ENCODE measurements at regions not wholly inside any gene's neighbourhood (a gene's known extent, or its start where the extent isn't known, plus 50 kb on each side); places are given as distances from the start of the nearest gene placed in this dataset.
A peak's percentile ranks its signal among the peaks of the same experiment; 100 is the strongest.

GRCh38 chr6:56739836-56740815 is 97.4 kb upstream of the DST start:
- no peak overlapping the region for H2BK12ac ChIP-seq (ENCODE audit: insufficient read length, low read depth, low read length)
- no peak overlapping the region for H4K5ac ChIP-seq (ENCODE audit: insufficient read length, low read depth, low read length)
- H3K4me1 ChIP-seq (ENCODE audit: insufficient read depth, low read length), result peaks cover 7% of the 10 kb centered on the region; the same call in 1 of the 2 replicates
- H3K23me2 ChIP-seq (ENCODE audit: insufficient read length, low read depth, low read length, poor library complexity, severe bottlenecking), result no peaks in the 10 kb centered on the region
- H3K14ac ChIP-seq (ENCODE audit: insufficient read depth, low read length), result no peak overlapping the region
- H3K56ac ChIP-seq (ENCODE audit: insufficient read length, low read depth, low read length), result no peak overlapping the region
- no peak overlapping the region for H3K23ac ChIP-seq (ENCODE audit: insufficient read length, low read depth, low read length)
- H3K4ac ChIP-seq (ENCODE audit: low read depth, low read length), result no peak overlapping the region
- H3K79me2 ChIP-seq (ENCODE audit: insufficient read depth, low read length), result peaks cover 26% of the 10 kb centered on the region; the same call in 1 of the 2 replicates
- no peak overlapping the region for H2AK5ac ChIP-seq (ENCODE audit: insufficient read length, low read length)
- H4K8ac ChIP-seq (replicated peaks; ENCODE audit: insufficient read length, low read depth, low read length), result no peak overlapping the region
- no peak for DNase-seq
- H2BK15ac ChIP-seq (ENCODE audit: low read depth, low read length), result no peak overlapping the region
- peaks cover 0 to 3% (median 3%) of the 10 kb centered on the region in 3 experiments; a peak in 3 of 7 replicates for H3K36me3 Mint-ChIP-seq (ENCODE audit: insufficient read depth in 1 of 3, low read depth in 3 of 3)
- H2BK120ac ChIP-seq (ENCODE audit: low read depth, low read length, poor library complexity, severe bottlenecking), result no peak overlapping the region
- H3K9me3 Mint-ChIP-seq, result no peaks in the 10 kb centered on the region
- H3K4me1 Mint-ChIP-seq, result peaks cover 49 to 50% of the 10 kb centered on the region in 2 experiments
- H4K91ac ChIP-seq (ENCODE audit: insufficient read length, low read depth, low read length), result no peak overlapping the region
- H4K20me1 ChIP-seq (ENCODE audit: control insufficient read depth, insufficient read depth, insufficient read length), result no peaks in the 10 kb centered on the region
- H3K4me3 Mint-ChIP-seq, result no peak overlapping the region
- no peak for TF ChIP-seq CTCF (conservative IDR thresholded peaks at IDR 0.05)
- no peak overlapping the region for H2AFZ ChIP-seq (ENCODE audit: low read length)
- H3T11ph ChIP-seq (ENCODE audit: low read length), result no peak overlapping the region
- H2BK20ac ChIP-seq (ENCODE audit: low read depth, low read length, poor library complexity, severe bottlenecking), result no peak overlapping the region
- H3K18ac ChIP-seq (ENCODE audit: insufficient read length, low read depth, low read length), result no peak overlapping the region
- H3K27me3 ChIP-seq (ENCODE audit: insufficient read depth, low read length), result no peaks in the 10 kb centered on the region
- no CpG with 5 or more reads among the region's 8 CpGs for WGBS (ENCODE audit: extremely low coverage, insufficient read length, low lambda C conversion rate)
- no peaks in the 10 kb centered on the region for H3K79me1 ChIP-seq (ENCODE audit: insufficient read depth, low read depth, low read length, poor library complexity, severe bottlenecking)
- H2BK5ac ChIP-seq (ENCODE audit: insufficient read length, low read length), result no peak overlapping the region
- H3K27ac Mint-ChIP-seq, result peak overlapping the region in 1 of 3 experiments; percentile 28; a peak in 2 of 7 replicates
- H3K9ac ChIP-seq (ENCODE audit: extremely low read depth, insufficient read length, low read length), result no peak overlapping the region
- no peak overlapping the region for H3K27ac ChIP-seq (ENCODE audit: insufficient read length, low read depth, low read length)
- H3K4me2 ChIP-seq (ENCODE audit: insufficient read depth, insufficient read length, low read length), result no peak overlapping the region
- no peaks in the 10 kb centered on the region for H3K9me3 ChIP-seq (ENCODE audit: control insufficient read depth, low read depth, low read length)
- H3K27me3 Mint-ChIP-seq (ENCODE audit: low read depth), result no peaks in the 10 kb centered on the region
